A673 (cell line): ENCODE measurements at regions not wholly inside any gene's neighbourhood (a gene's known extent, or its start where the extent isn't known, plus 50 kb on each side); places are given as distances from the start of the nearest gene placed in this dataset.

ENCODE experiments used
- EZH2 ChIP-seq: fragments of 200-600 bp; sonication (generic); IDR thresholded peaks from 2 replicates; pipeline ENCODE4 v1.6.1; 2017; ENCODE audit warnings: borderline replicate concordance, low read depth, mild to moderate bottlenecking, mixed read lengths, antibody characterized with exemption, low read length; ENCODE audit not compliant: poor library complexity, severe bottlenecking
- TF ChIP-seq, protein P1 (sequence below): fragments of 300-800, 200-600 bp; sonication (generic); conservative IDR thresholded peaks from 2 replicates; pipeline ENCODE4 v1.5.1; 2017; ENCODE audit warnings: low read depth, mild to moderate bottlenecking, antibody characterized with exemption, low read length, moderate library complexity, mixed read lengths

DNA sequence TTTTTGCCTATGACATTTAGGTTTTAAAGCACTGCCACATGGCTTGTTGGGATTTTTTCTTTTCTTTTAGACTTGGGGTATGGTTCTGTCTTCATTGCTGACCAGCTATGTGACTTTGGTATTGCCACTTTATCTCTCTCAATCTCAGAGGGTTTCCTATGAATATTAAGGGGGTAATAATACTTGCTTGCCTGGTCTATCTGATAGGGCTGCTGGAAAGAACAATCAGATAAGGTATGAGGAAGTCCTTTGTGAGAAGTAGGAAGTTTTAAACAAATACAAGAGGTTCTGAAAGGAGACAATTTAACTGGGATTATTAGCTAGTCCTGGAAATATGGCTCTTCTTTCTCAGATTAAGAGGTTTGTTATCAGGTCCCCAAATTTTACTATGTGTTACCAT lies 80.8 kb downstream of the ZNF92 start:
- TF ChIP-seq, protein P1, sequence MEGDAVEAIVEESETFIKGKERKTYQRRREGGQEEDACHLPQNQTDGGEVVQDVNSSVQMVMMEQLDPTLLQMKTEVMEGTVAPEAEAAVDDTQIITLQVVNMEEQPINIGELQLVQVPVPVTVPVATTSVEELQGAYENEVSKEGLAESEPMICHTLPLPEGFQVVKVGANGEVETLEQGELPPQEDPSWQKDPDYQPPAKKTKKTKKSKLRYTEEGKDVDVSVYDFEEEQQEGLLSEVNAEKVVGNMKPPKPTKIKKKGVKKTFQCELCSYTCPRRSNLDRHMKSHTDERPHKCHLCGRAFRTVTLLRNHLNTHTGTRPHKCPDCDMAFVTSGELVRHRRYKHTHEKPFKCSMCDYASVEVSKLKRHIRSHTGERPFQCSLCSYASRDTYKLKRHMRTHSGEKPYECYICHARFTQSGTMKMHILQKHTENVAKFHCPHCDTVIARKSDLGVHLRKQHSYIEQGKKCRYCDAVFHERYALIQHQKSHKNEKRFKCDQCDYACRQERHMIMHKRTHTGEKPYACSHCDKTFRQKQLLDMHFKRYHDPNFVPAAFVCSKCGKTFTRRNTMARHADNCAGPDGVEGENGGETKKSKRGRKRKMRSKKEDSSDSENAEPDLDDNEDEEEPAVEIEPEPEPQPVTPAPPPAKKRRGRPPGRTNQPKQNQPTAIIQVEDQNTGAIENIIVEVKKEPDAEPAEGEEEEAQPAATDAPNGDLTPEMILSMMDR, result no peak
- TF ChIP-seq EZH2, result no peak
